ENCODE measurements at regions not wholly inside any gene's neighbourhood (a gene's known extent, or its start where the extent isn't known, plus 50 kb on each side); places are given as distances from the start of the nearest gene placed in this dataset.
"Not testable (repeated sequence)": the region's sequence is repeated elsewhere in the genome, so short reads cannot be mapped to it uniquely, and the experiment has no call there.

DNA sequence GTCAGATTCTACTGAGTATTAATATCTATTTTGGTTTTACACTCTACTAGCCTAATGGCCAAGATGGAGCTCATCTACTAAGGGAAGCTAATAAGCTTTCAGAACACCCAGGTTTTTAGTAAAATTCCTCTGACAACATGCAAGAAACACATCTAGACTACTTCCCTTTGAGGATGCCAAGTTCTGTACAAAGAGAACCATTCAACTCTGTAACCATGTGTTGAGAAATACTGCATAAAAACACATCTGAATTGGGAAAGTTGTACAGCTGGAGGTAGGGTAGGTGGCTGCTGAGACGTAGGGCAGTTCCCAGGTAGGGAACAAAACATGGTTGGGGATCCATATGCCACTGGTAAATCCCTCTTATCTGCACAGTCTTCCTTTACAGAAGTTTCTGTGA is 66.2 kb downstream of the SC5D start:
- DNase-seq = no peak

DNA sequence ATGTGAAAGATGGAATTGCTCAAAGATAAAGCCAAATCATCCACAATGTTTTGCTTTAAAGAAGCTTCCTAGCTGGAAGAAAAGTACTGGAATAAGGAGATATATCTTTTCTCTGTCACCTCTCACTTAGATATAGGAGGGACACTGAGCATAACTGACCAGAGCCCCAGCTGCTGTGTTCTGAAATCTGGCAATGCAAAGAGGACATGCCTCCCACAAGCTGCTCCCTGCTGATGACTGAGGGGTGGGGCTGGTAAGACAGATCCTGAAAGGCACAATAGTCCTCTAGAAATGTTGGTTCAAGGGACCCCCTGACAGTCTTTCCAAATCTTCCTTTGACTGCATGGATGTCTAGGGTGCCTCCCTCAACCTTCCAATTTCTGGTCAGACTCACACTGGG is 67.0 kb downstream of the SC5D start:
- DNase-seq = no peak

GRCh38 chr11:121362955-121363354 is 70.4 kb downstream of the SC5D start:
- not testable (repeated sequence) for DNase-seq

DNA sequence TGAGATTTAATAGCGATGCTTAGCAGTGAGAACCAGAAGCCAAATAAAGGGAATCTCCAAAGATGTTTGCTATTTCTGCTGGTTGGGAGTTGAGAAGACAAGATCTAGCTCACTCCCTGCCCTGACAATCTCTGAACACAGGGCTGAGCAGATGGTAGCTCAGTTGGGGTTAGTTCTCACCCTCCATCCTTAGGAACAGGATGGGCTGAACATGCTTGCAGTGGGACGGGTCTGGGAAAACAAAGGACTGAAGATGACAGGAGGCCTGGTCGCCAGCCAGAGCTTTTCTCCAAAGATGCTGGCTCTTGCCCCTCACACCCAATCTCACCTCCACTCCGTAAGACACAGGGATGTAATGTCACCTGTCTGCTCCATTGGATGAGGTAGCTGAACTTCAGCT is 72.7 kb downstream of the SC5D start:
- no peak for DNase-seq

GRCh38 chr11:121366038-121366437 is 73.5 kb downstream of the SC5D start:
- no peak for DNase-seq

DNA sequence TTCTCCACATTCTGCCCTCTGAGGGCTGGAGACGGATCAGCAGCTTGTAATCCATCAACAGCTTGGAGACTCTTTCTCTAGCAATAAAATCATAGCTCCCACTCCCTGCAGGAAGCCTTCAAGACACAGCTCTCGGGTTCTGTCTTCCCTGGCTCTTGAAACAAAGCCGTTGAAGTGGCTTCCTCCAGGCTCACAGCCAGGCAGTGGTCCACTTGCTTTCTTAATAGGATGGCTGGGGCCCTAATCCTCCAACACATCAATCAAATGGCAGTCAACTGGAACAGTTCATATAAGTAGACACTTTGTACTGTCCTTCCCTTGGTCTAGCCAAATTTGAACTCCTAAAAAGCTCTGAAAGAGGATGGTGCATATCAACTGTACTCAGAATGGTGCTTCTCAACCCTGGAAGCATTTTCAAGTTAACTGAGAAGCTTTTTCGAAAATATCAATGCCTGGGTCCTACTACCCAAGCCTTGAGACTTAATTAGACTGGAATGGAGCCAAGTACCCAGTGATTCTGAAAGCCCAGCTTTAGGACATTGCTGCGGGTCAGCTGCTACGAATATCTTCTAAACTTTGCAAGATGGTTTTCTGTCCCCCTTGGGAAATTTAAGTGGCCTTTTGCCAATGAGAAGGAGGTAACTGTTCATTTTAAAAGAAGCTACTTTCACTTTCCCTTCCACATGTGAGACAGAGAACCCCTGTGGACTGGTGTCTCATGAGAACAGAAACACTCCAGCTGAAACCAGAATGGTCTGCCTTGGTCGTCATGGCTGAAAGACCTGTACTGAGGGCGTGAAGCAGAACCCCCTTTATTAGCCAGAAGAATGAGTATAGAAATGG is 74.7 kb downstream of the SC5D start:
- peak; percentile 70 for DNase-seq

DNA sequence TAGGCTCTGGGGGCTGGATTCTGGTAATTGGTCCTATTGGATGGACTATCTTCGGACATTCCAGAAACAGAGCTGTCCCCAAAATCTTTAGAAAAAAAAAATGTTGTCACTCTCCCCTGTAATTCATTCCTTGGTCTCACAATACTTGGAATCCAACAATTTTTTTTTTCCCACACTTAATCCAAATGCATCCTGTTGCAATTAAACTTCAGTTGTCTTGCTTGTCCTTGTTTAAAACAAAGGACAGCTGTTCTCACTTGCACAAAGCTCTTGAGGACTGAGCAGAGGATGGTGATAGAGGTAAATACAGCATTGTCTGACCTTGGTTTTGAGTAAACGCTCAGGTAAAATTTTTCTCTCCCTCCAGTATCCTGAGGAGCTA is 75.3 kb downstream of the SC5D start:
- no peak for DNase-seq

DNA sequence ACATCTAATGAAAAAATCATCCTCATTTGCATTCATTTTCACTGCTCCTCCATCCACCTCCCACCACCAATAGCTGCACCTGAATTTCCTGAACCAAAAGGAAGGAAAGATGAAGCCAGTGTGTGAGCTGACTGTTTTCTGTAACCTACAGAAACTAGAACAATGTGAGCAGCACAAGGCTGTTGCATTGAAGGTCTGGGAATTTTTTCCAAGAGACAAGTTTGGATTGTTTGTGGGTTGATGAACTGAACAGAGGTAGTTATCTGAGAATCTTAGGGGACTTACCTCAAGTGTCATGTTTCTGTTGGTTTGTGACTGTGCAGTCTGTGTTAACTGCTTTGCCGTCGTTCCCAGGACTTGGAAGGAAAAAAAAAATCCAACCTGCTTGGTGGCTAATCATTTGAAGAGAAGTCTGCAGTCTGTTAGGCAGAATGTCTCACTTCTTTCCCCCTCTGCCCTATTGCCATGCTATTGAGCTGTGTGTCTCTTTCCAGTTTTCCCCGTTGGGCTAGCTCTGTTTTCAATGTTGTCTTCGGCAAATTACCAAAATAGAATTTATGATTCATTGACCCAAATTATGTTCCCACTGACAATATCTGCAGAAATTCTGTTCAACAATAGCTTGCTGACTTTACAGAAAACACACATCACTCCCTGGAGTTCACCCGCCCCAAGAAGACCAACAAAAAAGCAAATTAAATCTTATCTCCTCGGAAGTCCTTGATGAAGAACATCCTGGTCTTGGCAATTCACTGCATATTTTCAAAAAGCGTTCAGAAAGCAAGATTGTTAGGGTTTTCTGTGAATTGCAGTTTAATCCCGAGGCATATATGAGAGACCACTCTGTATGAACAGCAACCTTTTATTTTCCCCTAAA is 76.0 kb downstream of the SC5D start:
- no peak for DNase-seq

DNA sequence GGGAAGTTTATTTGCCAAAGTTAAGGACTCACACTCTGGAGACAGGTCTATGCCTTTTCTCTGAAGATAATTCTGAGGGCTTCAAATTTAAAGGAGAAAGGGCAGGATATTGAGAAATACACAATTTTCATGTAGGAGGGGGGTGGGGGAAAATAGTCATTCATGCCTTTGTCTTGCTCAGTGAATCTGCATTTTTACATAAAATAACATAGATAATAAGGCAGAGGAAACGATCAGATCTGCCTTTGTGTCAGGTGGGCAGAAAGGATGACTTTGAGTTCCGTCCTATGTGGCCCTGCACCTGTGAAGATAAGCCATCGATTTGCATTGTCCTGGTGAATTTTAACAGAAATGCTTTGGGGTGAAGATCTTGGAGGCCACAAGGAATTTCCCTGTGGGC is 76.8 kb downstream of the SC5D start:
- DNase-seq = no peak

GRCh38 chr11:121372028-121372427 is 79.5 kb downstream of the SC5D start:
- DNase-seq = no peak

DNA sequence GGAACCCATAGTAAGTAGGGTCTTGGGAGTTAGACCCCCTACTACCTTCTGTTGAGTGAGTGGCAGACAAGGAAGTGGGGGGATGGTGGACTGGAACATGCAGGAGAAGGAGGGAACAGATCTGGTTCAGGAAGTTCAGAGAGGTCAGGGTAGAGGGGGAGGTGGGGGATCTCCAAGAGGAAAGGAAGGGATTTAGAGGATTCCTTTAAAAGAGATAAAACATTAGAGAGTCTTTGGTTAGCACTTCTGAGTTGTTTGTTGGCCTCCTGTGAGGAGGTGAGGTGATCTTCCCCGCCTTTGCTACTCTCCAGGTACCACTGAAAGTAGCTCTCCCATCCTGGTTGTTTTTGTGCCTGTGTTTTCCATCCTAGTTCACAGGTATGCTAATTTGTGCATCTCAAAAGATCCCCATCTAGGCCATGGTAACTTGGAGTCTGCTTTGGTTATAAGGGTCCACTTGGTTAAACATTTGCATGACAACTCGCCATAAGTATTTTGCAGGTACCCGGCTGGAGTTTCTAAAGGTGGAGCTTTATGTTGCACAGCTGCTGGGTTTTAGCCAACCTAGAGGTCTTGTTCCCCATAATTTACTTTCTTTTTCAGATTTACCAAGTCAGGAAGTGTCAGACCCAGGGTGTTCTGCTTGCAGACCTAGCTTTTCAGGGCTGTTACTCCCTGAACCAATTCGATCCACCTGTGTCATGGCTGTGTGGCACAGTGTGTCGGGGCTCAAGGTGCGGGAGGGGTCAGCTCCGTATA is 79.3 kb upstream of the SORL1 start:
- DNase-seq = peak; percentile 12

DNA sequence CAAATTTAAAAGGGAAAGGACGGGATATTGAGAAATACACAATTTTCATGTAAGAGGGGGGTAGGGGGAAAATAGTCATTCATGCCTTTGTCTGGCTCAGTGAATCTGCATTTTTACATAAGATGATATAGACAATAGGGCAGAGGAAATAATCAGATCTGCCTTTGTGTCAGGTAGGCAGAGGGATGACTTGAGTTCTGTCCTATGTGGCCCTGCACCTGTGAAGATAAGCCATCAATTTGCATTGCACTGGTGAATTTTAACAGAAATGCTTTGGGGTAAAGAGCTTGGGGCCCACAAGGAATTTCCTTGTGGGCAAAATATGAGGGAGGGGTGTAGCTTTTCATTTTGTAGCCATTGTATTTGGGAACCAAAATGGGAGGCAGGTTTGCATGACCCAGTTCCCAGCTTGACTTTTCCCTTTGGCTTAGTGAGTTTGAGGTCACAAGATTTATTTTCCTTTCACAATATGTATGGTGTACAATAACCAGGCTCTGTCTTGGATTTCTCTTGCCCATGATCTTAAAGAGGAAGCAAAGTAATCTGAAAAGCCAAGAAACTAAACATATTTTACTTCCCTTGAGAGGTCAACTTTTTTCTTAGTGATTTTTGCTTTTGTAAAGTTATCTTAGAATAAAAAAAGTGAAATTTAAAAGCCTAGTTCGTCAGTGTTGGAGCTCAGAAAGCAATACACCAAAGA is 77.7 kb upstream of the SORL1 start:
- no peak for DNase-seq

DNA sequence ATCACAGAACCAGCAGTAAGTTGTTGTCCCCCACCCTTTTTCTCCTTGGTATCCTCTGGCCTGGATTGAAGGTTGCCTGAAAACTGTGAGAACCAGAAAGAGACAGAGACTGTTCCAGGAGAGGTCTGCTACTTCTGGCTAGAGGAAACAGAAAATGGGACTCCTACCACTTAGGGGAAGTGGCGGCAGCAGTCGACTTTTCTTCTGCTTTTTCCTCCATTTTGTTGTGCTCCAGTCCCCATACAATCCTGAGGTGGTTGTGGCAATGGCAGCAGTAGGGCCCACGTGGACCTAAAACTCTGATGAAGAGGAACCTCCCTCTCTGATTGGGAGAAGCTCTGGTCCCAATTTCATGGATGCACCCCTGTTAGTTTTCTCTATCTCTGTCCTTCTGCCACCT is 76.0 kb upstream of the SORL1 start:
- no peak for DNase-seq

DNA sequence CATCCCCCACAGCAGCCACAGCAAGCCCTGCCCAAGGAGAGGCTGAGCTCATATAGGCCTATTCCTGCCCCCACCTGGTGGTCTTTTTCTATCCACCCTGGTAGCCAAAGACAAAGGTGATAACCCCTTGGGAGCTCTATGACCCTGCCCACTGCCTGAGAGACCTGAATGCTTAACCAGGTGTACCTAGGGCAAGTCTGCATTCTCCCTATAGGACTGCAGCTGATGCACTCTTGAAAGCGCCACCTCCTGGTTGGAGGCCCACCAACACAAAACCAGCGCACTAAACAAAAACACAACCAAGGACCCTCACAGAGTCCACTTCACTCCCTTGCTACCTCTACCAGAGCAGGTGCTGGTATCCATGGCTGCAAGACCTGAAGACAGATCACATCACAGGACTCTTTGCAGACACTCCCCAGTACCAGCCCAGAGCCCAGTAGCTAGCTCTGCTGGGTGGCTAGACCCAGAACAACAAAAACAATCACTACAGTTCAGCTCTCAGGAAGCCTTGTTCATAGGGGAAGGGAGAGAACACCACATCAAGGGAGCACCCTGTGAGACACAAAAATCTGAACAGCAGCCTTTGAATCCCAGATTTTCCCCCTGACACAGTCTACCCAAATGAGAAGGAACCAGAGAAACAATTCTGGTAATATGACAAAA is 72.8 kb upstream of the SORL1 start:
- peak; percentile 14 for DNase-seq

DNA sequence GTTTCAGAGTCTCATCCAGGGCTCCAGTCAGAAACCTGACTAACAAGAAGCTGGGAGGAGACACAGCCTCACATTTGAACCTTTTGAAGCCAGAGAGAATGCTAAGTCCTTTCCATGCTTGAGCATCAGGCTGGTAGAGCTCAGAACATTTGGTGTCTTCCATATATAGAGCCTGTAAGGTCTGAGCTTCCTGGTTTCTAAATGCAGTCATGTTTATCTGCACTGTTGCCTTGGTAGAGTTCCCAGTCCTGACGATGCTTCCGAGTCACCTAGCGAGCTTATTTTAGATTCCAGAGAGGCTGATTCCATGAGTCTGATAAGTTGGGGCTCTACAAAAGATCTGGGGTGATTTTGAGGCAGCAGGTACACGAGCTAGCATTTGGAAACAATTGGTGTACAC is 68.4 kb upstream of the SORL1 start:
- no peak for DNase-seq

GRCh38 chr11:121385688-121386087 is 66.4 kb upstream of the SORL1 start:
- DNase-seq = no peak
